ENCODE measurements at regions not wholly inside any gene's neighbourhood (a gene's known extent, or its start where the extent isn't known, plus 50 kb on each side); places are given as distances from the start of the nearest gene placed in this dataset.
"Not testable (repeated sequence)": the region's sequence is repeated elsewhere in the genome, so short reads cannot be mapped to it uniquely, and the experiment has no call there.

GRCh38 chr2:19198381-19198780, 160.0 kb downstream of the OSR1 start:
- DNase-seq: no peak

GRCh38 chr2:19195661-19196060, 162.8 kb downstream of the OSR1 start:
- no peak for DNase-seq

GRCh38 chr2:19189391-19189790, 169.0 kb downstream of the OSR1 start:
- no peak for DNase-seq

- no peak for DNase-seq
These were observed 171.0 kb downstream of the OSR1 start for GRCh38 chr2:19187323-19188020.

GRCh38 chr2:19185086-19185485, 173.3 kb downstream of the OSR1 start:
- DNase-seq: no peak

GRCh38 chr2:19178175-19178574, 180.2 kb downstream of the OSR1 start:
- DNase-seq: no peak

- no peak for DNase-seq
These were observed 181.4 kb downstream of the OSR1 start for GRCh38 chr2:19176977-19177376.

- DNase-seq: no peak
These were observed 182.1 kb downstream of the OSR1 start for GRCh38 chr2:19176172-19176852.

GRCh38 chr2:19174176-19174575, 184.2 kb downstream of the OSR1 start:
- no peak for DNase-seq

GRCh38 chr2:19171409-19171808, 187.0 kb downstream of the OSR1 start:
- no peak for DNase-seq

- DNase-seq: no peak
These were observed 189.2 kb downstream of the OSR1 start for GRCh38 chr2:19169134-19169768.

- not testable (repeated sequence) for DNase-seq
These were observed 194.3 kb downstream of the OSR1 start for GRCh38 chr2:19164099-19164498.

- no peak for DNase-seq
These were observed 199.5 kb downstream of the OSR1 start for GRCh38 chr2:19158896-19159295.

- DNase-seq: no peak
These were observed 200.2 kb downstream of the OSR1 start for GRCh38 chr2:19158211-19158610.

- no peak for DNase-seq
These were observed 201.8 kb downstream of the OSR1 start for GRCh38 chr2:19156646-19157045.

- DNase-seq: no peak
These were observed 207.7 kb downstream of the OSR1 start for GRCh38 chr2:19150726-19151125.

GRCh38 chr2:19146867-19147266, 211.6 kb downstream of the OSR1 start:
- no peak for DNase-seq

GRCh38 chr2:19141234-19142004, 217.0 kb downstream of the OSR1 start:
- DNase-seq: no peak

- no peak for DNase-seq
These were observed 217.8 kb downstream of the OSR1 start for GRCh38 chr2:19140463-19141208.

GRCh38 chr2:19139386-19139785, 219.0 kb downstream of the OSR1 start:
- DNase-seq: no peak

- DNase-seq: no peak
These were observed 220.1 kb downstream of the OSR1 start for GRCh38 chr2:19138264-19138825.

GRCh38 chr2:19137433-19137832, 221.0 kb downstream of the OSR1 start:
- no peak for DNase-seq

All from stimulated activated naive CD4-positive, alpha-beta T cell (primary cell).